ENCODE measurements at regions not wholly inside any gene's neighbourhood (a gene's known extent, or its start where the extent isn't known, plus 50 kb on each side); places are given as distances from the start of the nearest gene placed in this dataset.

GRCh38 chr19:28556371-28556770 lies 656.6 kb downstream of the UQCRFS1 start:
- DNase-seq (ENCODE audit: low read depth): no peak
- no peak for TF ChIP-seq CTCF (IDR thresholded peaks at IDR 0.05; ENCODE audit: control insufficient read depth, insufficient read depth, low read depth, low read length, missing control alignments)
- no peak overlapping the region for H3K4me3 ChIP-seq (ENCODE audit: control insufficient read depth, low read depth, low read length)

GRCh38 chr19:28555317-28555716 lies 657.6 kb downstream of the UQCRFS1 start:
- TF ChIP-seq CTCF (IDR thresholded peaks at IDR 0.05; ENCODE audit: control insufficient read depth, insufficient read depth, low read depth, low read length, missing control alignments): no peak
- DNase-seq (ENCODE audit: low read depth): no peak
- H3K4me3 ChIP-seq (ENCODE audit: control insufficient read depth, low read depth, low read length): no peak overlapping the region

- H3K4me3 ChIP-seq (ENCODE audit: control insufficient read depth, low read depth, low read length): no peak overlapping the region
- DNase-seq (ENCODE audit: low read depth): no peak
- TF ChIP-seq CTCF (IDR thresholded peaks at IDR 0.05; ENCODE audit: control insufficient read depth, insufficient read depth, low read depth, low read length, missing control alignments): no peak
Measured at GRCh38 chr19:28554321-28555091, 658.4 kb downstream of the UQCRFS1 start.

- no peak for DNase-seq (ENCODE audit: low read depth)
- TF ChIP-seq CTCF (IDR thresholded peaks at IDR 0.05; ENCODE audit: control insufficient read depth, insufficient read depth, low read depth, low read length, missing control alignments): no peak
- H3K4me3 ChIP-seq (ENCODE audit: control insufficient read depth, low read depth, low read length): no peak overlapping the region
Measured at GRCh38 chr19:28553764-28554163, 659.2 kb downstream of the UQCRFS1 start.

GRCh38 chr19:28553005-28553404 lies 659.9 kb downstream of the UQCRFS1 start:
- H3K4me3 ChIP-seq (ENCODE audit: control insufficient read depth, low read depth, low read length): no peak overlapping the region
- no peak for DNase-seq (ENCODE audit: low read depth)
- no peak for TF ChIP-seq CTCF (IDR thresholded peaks at IDR 0.05; ENCODE audit: control insufficient read depth, insufficient read depth, low read depth, low read length, missing control alignments)

GRCh38 chr19:28549680-28550277 lies 663.2 kb downstream of the UQCRFS1 start:
- TF ChIP-seq CTCF (IDR thresholded peaks at IDR 0.05; ENCODE audit: control insufficient read depth, insufficient read depth, low read depth, low read length, missing control alignments): no peak
- no peak overlapping the region for H3K4me3 ChIP-seq (ENCODE audit: control insufficient read depth, low read depth, low read length)
- no peak for DNase-seq (ENCODE audit: low read depth)
